ENCODE measurements at regions not wholly inside any gene's neighbourhood (a gene's known extent, or its start where the extent isn't known, plus 50 kb on each side); places are given as distances from the start of the nearest gene placed in this dataset.

- TF ChIP-seq EZH2 (IDR thresholded peaks at IDR 0.05; ENCODE audit: low read length), result no peak
- TF ChIP-seq, protein P1, sequence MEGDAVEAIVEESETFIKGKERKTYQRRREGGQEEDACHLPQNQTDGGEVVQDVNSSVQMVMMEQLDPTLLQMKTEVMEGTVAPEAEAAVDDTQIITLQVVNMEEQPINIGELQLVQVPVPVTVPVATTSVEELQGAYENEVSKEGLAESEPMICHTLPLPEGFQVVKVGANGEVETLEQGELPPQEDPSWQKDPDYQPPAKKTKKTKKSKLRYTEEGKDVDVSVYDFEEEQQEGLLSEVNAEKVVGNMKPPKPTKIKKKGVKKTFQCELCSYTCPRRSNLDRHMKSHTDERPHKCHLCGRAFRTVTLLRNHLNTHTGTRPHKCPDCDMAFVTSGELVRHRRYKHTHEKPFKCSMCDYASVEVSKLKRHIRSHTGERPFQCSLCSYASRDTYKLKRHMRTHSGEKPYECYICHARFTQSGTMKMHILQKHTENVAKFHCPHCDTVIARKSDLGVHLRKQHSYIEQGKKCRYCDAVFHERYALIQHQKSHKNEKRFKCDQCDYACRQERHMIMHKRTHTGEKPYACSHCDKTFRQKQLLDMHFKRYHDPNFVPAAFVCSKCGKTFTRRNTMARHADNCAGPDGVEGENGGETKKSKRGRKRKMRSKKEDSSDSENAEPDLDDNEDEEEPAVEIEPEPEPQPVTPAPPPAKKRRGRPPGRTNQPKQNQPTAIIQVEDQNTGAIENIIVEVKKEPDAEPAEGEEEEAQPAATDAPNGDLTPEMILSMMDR (optimal IDR thresholded peaks at IDR 0.05 in 1 of 3, IDR thresholded peaks at IDR 0.05 in 1 of 3, conservative IDR thresholded peaks at IDR 0.05 in 1 of 3; ENCODE audit: extremely low read depth in 1 of 3, insufficient read depth in 2 of 3, low read length in 3 of 3), result no peak
Observed at GRCh38 chr1:96632045-96632664, 89.4 kb upstream of the PTBP2 start.

Measured in keratinocyte (primary cell).